Fibroblast of lung (primary cell): ENCODE measurements at regions not wholly inside any gene's neighbourhood (a gene's known extent, or its start where the extent isn't known, plus 50 kb on each side); places are given as distances from the start of the nearest gene placed in this dataset.

Experiments used
- CTCF ChIP-seq, 2 donors: IDR thresholded peaks in 1 of 2; conservative IDR thresholded peaks in 1 of 2; 1 replicate in 1 of 2; 2 replicates in 1 of 2; pipeline ENCODE4 v1.5.1; 2011 to 2012; ENCODE audit warnings: low read length in 2 of 2, control low read depth in 1 of 2, inconsistent platforms in 1 of 2, low read depth in 1 of 2, mild to moderate bottlenecking in 1 of 2
- EZH2 ChIP-seq: IDR thresholded peaks from 2 replicates; pipeline ENCODE4 v1.5.1; 2012; ENCODE audit warnings: low read length, control low read depth, mild to moderate bottlenecking; ENCODE audit errors: missing control alignments

DNA sequence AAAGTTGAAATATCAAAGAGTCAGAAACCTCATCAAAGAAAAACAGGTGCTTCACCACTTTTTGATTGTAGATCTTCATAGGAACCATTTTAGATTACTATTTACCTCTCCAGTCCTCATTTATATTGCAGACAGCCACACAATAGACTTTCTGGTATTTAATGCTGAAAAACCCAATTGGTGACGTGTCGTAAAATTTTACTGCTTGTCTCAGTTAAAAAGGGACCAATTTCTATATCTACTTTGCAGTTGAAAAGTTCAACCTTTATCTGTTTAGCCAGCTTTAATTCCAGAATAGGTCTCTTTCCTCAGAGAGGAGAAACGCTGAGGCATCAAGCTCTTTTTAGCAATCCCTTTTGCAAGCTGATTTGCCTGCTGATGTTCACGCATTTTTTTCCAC is 1722.4 kb downstream of the PLA2G4A start:
- no peak for TF ChIP-seq CTCF (conservative IDR thresholded peaks at IDR 0.05 in 1 of 2, IDR thresholded peaks at IDR 0.05 in 1 of 2; ENCODE audit: low read depth in 1 of 2, low read length in 2 of 2)
- no peak for TF ChIP-seq EZH2
